SW 1271 (cell line): ENCODE measurements at regions not wholly inside any gene's neighbourhood (a gene's known extent, or its start where the extent isn't known, plus 50 kb on each side); places are given as distances from the start of the nearest gene placed in this dataset.
A peak's percentile ranks its signal among the peaks of the same experiment; 100 is the strongest.
"Not testable (repeated sequence)": the region's sequence is repeated elsewhere in the genome, so short reads cannot be mapped to it uniquely, and the experiment has no call there.

Experiments used
- DNase-seq, 2 experiments: peaks; one replicate each; lab custom pipeline; 2025; lab: John Stamatoyannopoulos, UW

- no peak for DNase-seq
Measured at GRCh38 chr6:119880840-119881239, 531.3 kb upstream of the MAN1A1 start.

DNA sequence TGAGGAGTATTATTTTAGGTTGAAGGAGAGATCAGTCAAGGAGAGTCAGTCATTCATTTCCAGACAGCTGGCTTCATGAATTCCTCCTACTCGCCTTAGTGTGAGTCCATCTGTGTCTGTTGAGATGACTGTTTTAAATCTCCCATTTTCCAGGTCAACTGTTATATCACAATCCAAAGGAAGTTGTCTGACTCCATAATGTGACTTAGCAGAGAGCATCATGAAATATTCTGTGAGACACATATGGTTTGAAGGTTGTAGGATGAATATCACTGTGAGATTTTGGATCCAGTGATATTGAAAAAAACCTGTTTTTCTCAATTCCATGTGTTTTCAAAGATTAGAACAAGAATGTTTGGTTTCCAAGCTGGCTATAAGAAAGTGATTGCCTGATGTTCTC, 530.2 kb upstream of the MAN1A1 start:
- DNase-seq, result no peak

GRCh38 chr6:119874381-119874780, 524.8 kb upstream of the MAN1A1 start:
- DNase-seq, result no peak

DNA sequence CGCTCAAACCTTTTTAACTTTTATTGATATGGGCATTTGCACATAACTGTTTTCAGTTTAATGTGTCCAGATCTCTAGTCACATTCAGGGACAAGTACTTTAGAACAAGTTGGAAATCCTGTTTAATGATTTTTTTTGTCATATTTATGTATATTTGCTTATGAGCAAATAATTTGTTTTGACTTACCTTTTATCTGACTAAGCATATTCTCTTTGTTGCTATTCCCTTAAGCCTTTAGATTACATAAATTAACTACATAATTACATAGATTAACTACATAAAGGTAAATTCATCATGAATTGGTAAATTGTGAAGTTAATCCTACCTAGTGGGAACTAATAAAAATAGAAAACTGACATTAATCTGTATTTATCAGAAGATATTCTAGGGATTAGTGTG, 523.5 kb upstream of the MAN1A1 start:
- DNase-seq, result no peak

GRCh38 chr6:119871520-119871919, 522.0 kb upstream of the MAN1A1 start:
- no peak for DNase-seq

GRCh38 chr6:119865466-119866350, 516.1 kb upstream of the MAN1A1 start:
- DNase-seq, result no peak

DNA sequence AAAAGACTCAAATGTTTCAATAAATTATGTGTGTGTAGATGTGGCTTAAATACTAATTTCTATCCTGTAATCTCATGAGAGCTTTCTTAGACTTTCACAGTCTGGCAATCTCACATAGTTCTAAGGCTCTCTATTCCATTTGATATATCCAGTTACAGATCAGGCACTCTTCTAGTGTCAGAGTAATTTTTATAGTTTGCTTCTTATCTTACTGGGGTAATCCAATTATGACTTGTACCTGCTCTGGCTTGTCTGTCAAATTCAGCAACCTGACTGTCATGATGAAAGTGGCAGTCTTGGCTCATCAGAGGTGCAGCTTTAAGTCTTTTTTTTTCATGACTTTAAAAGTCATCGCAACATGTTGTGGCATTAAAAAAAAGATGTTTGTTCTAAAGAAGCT, 513.2 kb upstream of the MAN1A1 start:
- DNase-seq, result no peak

DNA sequence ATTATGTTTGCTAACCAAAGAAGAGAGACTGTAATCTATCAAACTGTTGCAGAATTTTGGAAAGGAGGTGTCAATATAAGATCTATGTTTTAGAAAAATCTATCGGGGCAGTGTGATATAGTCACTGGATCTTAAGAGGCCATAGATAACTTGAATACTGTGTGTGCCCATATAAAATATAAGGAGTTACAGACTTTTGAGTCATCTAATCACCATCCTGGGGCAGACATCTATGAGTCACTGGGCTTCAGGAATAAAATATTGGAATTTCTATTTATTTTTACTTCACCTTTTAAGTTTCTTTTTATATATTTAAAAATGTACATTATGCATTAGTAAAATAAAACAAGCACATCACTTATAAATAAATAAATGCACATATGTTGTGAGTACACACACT, 509.3 kb upstream of the MAN1A1 start:
- DNase-seq, result no peak

DNA sequence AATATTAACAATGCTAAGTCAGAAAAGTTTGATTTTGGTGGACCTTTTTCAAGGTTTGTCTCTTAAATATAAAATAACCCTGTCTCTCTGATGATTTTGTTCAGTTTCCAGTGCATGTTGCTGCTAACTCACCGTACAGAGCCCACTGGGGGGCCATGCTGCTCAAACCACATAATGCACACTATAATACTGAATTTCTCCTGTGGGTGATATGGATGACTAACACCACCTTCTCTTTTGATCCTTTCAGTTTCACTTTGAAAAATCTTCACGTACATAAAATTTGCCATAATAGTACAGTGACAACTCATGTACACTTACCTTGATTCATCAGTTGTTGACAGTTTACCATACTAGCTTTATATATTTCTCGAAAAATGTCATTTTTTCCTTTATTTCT, 506.6 kb upstream of the MAN1A1 start:
- DNase-seq, result peak in 1 of 2 experiments; percentile 23

DNA sequence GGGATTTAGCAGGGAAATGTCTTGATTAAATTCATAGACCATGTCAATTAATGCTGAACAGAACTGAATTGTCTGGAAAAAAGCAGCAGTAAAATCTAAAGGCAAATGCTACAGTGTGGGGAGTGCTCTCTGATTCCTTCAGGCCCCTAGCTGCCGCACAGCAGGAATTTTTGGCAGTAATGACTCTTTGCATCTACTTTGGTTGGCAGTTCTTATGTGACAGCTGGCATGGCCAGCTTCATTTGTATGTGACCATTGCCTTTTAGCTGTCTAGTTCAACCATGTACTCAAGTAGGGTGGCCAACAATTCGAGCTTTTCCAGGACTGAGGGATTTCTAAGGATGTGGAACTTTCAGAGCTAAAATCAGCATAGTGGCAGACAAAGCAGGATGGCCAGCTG, 499.1 kb upstream of the MAN1A1 start:
- no peak for DNase-seq

DNA sequence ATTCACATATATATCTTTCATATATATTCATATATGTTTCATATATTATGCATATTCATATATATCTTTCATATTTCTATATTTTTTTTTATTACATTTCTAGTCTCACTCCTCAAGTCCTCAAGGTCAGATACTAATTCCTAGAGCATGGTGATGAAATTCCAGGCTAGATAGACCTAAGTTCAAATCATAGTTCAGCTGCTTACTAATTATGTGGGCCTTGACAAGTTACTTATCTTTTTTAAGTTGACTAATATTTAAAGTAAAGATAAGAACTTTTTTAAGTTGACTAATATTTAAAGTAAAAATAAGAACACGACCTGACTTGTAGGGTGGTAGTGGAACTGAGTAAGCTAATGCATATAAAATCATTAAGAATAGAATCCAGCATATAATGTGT, 495.6 kb upstream of the MAN1A1 start:
- no peak for DNase-seq

- no peak for DNase-seq
Measured at GRCh38 chr6:119844387-119844786, 494.8 kb upstream of the MAN1A1 start.

DNA sequence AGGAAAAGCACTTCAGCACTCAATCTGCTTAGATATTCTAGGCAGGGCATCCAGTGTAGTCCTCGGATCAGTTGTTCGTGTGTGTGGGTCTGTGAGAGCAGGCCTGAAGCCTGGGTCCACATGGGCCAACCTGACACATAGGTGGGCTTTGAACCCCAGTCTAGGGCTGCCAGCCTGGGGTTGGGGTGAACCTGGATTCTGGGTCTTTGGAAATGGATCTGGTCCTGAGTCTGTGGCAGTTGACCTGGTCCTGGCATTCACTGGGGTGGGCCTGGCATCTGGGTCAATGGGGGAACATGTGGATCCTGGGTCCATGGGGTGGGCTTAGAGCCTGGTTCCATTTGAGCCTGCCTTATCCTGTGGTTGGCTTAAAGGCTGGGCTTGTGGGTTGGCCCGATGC, 492.6 kb upstream of the MAN1A1 start:
- no peak for DNase-seq

DNA sequence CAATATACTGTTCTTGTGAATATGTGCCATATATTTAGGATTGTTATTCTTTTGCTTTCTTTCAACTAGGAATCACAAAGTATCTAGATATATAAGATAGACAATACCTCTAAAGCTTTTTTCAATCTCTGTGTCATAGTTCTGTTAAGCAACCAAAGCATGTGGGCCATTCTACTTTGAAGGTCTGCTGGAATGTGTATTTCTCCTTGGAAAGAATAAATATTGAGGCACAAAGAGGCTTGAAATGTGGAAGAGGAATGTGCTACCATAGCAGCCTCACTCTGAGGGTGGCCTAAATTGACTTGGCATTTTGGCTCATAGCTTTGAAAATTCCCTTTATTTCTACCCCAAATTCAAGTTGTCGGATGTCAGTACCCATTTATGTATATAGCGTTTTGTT, 488.5 kb upstream of the MAN1A1 start:
- DNase-seq, result no peak

DNA sequence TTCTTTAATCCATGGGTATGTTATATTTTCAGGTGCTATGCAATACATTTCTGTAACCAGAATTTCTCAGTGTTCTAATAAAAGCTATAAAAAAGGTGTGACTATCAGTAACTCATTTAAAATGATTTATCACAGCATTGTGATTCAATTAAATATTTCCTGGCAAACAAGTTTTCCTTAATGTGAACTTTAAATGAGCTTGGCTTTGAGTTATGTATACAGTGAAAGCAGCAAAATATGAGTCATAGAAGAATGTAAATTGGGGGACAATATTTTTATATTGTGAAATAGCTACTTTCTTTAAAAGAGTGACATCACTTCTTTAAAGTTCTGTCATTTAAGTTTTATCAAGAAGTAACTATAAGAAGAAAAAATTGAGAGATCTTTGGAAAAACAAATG, 484.9 kb upstream of the MAN1A1 start:
- no peak for DNase-seq

GRCh38 chr6:119832411-119832810, 482.9 kb upstream of the MAN1A1 start:
- DNase-seq, result no peak

- no peak for DNase-seq
Measured at GRCh38 chr6:119830494-119831295, 481.1 kb upstream of the MAN1A1 start.

DNA sequence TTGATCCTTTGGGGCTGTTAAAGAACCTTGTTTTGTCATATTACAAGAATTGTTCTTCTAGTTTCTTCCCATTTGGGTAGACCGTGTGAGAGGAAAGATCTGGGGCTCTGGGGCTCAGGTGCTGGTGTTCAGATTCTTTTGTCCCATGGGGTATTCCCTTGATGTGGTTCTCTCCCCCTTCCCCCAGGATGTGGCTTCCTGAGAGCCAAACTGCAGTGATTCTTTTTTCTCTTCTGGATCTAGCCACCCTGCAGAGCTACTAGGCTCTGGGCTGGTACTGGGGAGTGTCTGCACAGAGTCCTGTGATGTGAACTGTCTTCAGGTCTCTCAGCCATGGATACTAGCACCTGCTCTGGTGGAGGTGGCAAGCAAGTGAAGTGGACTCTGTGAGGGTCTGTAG, 480.5 kb upstream of the MAN1A1 start:
- no peak for DNase-seq

DNA sequence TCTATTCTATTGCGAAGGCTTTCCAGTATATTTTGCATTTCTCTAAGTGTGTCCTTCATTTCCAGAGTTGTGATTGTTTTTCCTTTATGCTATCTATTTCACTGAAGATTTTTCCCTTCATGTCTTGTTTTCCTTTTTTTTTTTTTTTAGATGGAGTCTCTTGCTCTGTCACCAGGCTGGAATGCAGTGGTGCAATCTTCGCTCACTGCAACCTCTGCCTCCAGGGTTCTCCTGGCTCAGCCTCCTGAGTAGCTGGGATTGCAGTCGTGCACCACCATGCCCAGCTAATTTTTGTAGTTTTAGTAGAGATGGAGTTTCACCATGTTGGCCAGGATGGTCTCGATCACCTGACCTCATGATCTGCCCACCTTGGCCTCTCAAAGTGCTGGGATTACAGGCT, 479.9 kb upstream of the MAN1A1 start:
- not testable (repeated sequence) for DNase-seq

DNA sequence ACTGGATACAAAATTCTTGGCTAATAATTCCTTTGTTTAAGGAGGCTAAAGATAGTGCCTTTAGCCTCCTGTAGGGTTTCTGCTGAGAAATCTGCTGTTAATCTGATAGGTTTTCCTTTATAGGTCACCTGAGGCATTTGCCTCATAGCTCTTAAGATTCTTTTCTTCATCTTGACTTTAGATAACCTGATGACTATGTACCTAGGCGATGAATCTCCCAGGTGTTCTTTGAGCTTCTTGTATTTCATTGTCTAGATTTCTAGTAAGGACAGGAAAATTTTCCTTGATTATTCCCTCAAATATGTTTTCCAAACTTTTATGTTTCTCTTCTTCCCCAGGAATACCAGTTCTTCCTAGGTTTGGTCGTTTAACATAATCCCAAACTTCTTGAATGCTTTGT, 479.4 kb upstream of the MAN1A1 start:
- DNase-seq, result no peak

- DNase-seq, result no peak
Measured at GRCh38 chr6:119821380-119821779, 471.8 kb upstream of the MAN1A1 start.

DNA sequence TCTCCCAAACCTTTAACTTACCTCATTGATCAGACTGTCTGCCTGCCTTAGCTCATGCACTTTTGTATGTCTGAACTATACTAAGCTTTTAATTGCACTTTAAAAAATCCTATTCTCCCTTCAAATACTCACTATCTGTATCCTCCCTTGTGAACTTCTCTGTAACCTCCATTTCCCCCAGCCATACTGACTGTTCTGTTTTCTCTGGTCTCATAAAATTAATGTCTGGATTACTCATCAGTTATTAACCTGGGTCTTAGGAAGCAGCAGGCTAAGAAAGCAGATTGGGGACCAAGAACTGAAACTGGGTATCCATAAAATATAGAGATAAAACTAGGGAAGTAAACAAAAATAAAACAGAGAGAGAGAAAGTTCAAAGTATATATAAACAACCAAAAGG, 469.3 kb upstream of the MAN1A1 start:
- DNase-seq, result no peak
